22Rv1 (cell line): ENCODE measurements at regions not wholly inside any gene's neighbourhood (a gene's known extent, or its start where the extent isn't known, plus 50 kb on each side); places are given as distances from the start of the nearest gene placed in this dataset.

ENCODE experiments used
- ZFX ChIP-seq: fragments of 450-650 bp; IDR thresholded peaks from 2 replicates; pipeline ENCODE4 v1.6.1; 2017; ENCODE audit warnings: antibody characterized with exemption, borderline replicate concordance
- TF ChIP-seq, protein P1 (sequence below): fragments of 450-650 bp; IDR thresholded peaks from 2 replicates; pipeline ENCODE4 v1.5.1; 2017; ENCODE audit warnings: mild to moderate bottlenecking

- TF ChIP-seq, protein P1, sequence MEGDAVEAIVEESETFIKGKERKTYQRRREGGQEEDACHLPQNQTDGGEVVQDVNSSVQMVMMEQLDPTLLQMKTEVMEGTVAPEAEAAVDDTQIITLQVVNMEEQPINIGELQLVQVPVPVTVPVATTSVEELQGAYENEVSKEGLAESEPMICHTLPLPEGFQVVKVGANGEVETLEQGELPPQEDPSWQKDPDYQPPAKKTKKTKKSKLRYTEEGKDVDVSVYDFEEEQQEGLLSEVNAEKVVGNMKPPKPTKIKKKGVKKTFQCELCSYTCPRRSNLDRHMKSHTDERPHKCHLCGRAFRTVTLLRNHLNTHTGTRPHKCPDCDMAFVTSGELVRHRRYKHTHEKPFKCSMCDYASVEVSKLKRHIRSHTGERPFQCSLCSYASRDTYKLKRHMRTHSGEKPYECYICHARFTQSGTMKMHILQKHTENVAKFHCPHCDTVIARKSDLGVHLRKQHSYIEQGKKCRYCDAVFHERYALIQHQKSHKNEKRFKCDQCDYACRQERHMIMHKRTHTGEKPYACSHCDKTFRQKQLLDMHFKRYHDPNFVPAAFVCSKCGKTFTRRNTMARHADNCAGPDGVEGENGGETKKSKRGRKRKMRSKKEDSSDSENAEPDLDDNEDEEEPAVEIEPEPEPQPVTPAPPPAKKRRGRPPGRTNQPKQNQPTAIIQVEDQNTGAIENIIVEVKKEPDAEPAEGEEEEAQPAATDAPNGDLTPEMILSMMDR = no peak
- TF ChIP-seq ZFX = no peak
Measured at GRCh38 chr4:63787326-63787725, 621.9 kb downstream of the TECRL start.
